PC-3 (cell line): ENCODE measurements at regions not wholly inside any gene's neighbourhood (a gene's known extent, or its start where the extent isn't known, plus 50 kb on each side); places are given as distances from the start of the nearest gene placed in this dataset.

Experiments
- ATAC-seq: fragments of 200-7000 bp; cut with Tn5 transposase; 2 replicates; pipeline ENCODE4 v1.9.1; 2020; ENCODE audit warnings: mild to moderate bottlenecking, moderate library complexity
- BruUV-seq: library from RNA; stranded (reverse); fragments of 400-500 nt; replicated peaks from 2 replicates; lab custom pipeline; 2021; lab: Mats Ljungman, UMichigan
- CTCF ChIA-PET: fragments of 300-600 bp; sonication (Branson Sonifier 250); formaldehyde crosslinking; loops from one replicate; lab custom pipeline; 2022; ENCODE audit warnings: antibody characterized with exemption; lab: Charles Lee
- POLR2A ChIA-PET: fragments of 300-600 bp; sonication (Branson Sonifier 250); formaldehyde crosslinking; loops from one replicate; lab custom pipeline; 2022; ENCODE audit warnings: antibody characterized with exemption; ENCODE audit not compliant: unreplicated experiment; lab: Charles Lee
- DNase-seq: peaks from one replicate; pipeline ENCODE4 v3.0.0-alpha.2; 2015
- H2AFZ ChIP-seq: fragments of 300-600 bp; sonication (generic); 2 replicates; pipeline ENCODE4 v1.6.0; 2016; ENCODE audit warnings: antibody characterized with exemption, low read length
- H3F3A ChIP-seq: fragments of 300-600 bp; sonication (generic); one replicate; pipeline ENCODE4 v1.6.0; 2017; ENCODE audit warnings: antibody characterized with exemption, low read length, control low read depth, mild to moderate bottlenecking; ENCODE audit not compliant: unreplicated experiment
- H3K27ac ChIP-seq: fragments of 300-600 bp; sonication (generic); 2 replicates; pipeline ENCODE4 v1.5.1; 2016; ENCODE audit warnings: mild to moderate bottlenecking, low read length
- H3K27me3 ChIP-seq: fragments of 300-600 bp; sonication (generic); 2 replicates; pipeline ENCODE4 v1.6.1; 2016; ENCODE audit warnings: low read length, mixed read lengths
- H3K36me3 ChIP-seq: fragments of 300-600 bp; sonication (generic); 2 replicates; pipeline ENCODE4 v1.6.1; 2016; ENCODE audit warnings: low read depth, mixed run types, low read length, mixed read lengths
- H3K4me1 ChIP-seq: fragments of 300-600 bp; sonication (generic); 2 replicates; pipeline ENCODE4 v1.5.1; 2016; ENCODE audit warnings: low read length; ENCODE audit not compliant: insufficient read depth
- H3K4me2 ChIP-seq: fragments of 300-600 bp; sonication (generic); 2 replicates; pipeline ENCODE4 v1.6.0; 2016; ENCODE audit warnings: low read length
- H3K4me3 ChIP-seq: fragments of 300-600 bp; sonication (generic); 2 replicates; pipeline ENCODE4 v1.5.1; 2016; ENCODE audit warnings: mild to moderate bottlenecking, low read length, mixed read lengths
- H3K79me2 ChIP-seq: fragments of 300-600 bp; sonication (generic); 2 replicates; pipeline ENCODE4 v1.6.1; 2017; ENCODE audit warnings: low read length, mixed read lengths
- H3K9ac ChIP-seq: fragments of 300-600 bp; sonication (generic); 2 replicates; pipeline ENCODE4 v1.6.0; 2016; ENCODE audit warnings: mild to moderate bottlenecking, low read length
- H3K9me2 ChIP-seq: fragments of 300-600 bp; sonication (generic); replicated peaks from 2 replicates; pipeline ENCODE4 v1.6.1; 2016; ENCODE audit warnings: mixed run types, low read length, mixed read lengths
- H3K9me3 ChIP-seq: fragments of 300-600 bp; sonication (generic); 2 replicates; pipeline ENCODE4 v1.6.1; 2016; ENCODE audit warnings: low read length, mixed read lengths
- H4K20me1 ChIP-seq: fragments of 300-600 bp; sonication (generic); 2 replicates; pipeline ENCODE4 v1.6.1; 2016; ENCODE audit warnings: low read length, mixed read lengths
- EZH2 ChIP-seq: fragments of 300-600 bp; sonication (generic); IDR thresholded peaks from one replicate; pipeline ENCODE4 v1.6.1; 2017; ENCODE audit warnings: antibody characterized with exemption, mild to moderate bottlenecking, low read length; ENCODE audit not compliant: unreplicated experiment
- EZH2phosphoT487 ChIP-seq: fragments of 300-600 bp; sonication (generic); IDR thresholded peaks from 2 replicates; pipeline ENCODE4 v1.6.1; 2018; ENCODE audit warnings: mild to moderate bottlenecking, antibody characterized with exemption, low read length, borderline replicate concordance
- intact Hi-C: fragments of 100-400 bp; cut with micrococcal nuclease; formaldehyde crosslinking; loops from 2 replicates; pipeline ENCODE4 v1.9.0; 2023
- TF ChIP-seq, protein P1 (sequence below): fragments of 300-600 bp; sonication (generic); conservative IDR thresholded peaks from 2 replicates; pipeline ENCODE4 v1.5.1; 2017; ENCODE audit warnings: antibody characterized with exemption, low read depth, mild to moderate bottlenecking, low read length

GRCh38 chr1:43056460-43056859 is 97.8 kb upstream of the SLC2A1 start:
- Histone ChIP-seq H3K27ac (no peak overlapping the region), H3K36me3 (no peaks in the 10 kb centered on the region), H2AFZ (no peak overlapping the region), H3K4me2 (no peak overlapping the region), H3K4me3 (no peak overlapping the region), H3K27me3 (no peaks in the 10 kb centered on the region), H3K4me1 (peaks cover 9% of the 10 kb centered on the region; the same call in 1 of the 2 replicates), H3K9me2 (no peaks in the 10 kb centered on the region), H3F3A (no peaks in the 10 kb centered on the region), H3K9me3 (no peaks in the 10 kb centered on the region), H3K9ac (no peak overlapping the region), H4K20me1 (no peaks in the 10 kb centered on the region), H3K79me2 (no peaks in the 10 kb centered on the region)
- no TSS peak for BruUV-seq
- CTCF ChIA-PET, result no interaction called here
- intact Hi-C loops, result no loop called here
- POLR2A ChIA-PET, result no interaction called here
- TF ChIP-seq EZH2, result no peak
- TF ChIP-seq, protein P1, sequence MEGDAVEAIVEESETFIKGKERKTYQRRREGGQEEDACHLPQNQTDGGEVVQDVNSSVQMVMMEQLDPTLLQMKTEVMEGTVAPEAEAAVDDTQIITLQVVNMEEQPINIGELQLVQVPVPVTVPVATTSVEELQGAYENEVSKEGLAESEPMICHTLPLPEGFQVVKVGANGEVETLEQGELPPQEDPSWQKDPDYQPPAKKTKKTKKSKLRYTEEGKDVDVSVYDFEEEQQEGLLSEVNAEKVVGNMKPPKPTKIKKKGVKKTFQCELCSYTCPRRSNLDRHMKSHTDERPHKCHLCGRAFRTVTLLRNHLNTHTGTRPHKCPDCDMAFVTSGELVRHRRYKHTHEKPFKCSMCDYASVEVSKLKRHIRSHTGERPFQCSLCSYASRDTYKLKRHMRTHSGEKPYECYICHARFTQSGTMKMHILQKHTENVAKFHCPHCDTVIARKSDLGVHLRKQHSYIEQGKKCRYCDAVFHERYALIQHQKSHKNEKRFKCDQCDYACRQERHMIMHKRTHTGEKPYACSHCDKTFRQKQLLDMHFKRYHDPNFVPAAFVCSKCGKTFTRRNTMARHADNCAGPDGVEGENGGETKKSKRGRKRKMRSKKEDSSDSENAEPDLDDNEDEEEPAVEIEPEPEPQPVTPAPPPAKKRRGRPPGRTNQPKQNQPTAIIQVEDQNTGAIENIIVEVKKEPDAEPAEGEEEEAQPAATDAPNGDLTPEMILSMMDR, result no peak
- TF ChIP-seq EZH2phosphoT487, result no peak
- no peak for DNase-seq
- no peak for ATAC-seq

- no TSS peak for BruUV-seq
- Histone ChIP-seq H3F3A (no peaks in the 10 kb centered on the region), H4K20me1 (no peaks in the 10 kb centered on the region), H3K9me3 (no peaks in the 10 kb centered on the region), H3K4me3 (no peak overlapping the region), H3K27me3 (no peaks in the 10 kb centered on the region), H3K9ac (no peak overlapping the region), H3K4me2 (no peak overlapping the region), H3K36me3 (no peaks in the 10 kb centered on the region), H3K4me1 (peaks cover 9% of the 10 kb centered on the region; the same call in 1 of the 2 replicates), H3K27ac (no peak overlapping the region), H3K79me2 (no peaks in the 10 kb centered on the region), H2AFZ (no peak overlapping the region), H3K9me2 (no peaks in the 10 kb centered on the region)
- no peak for DNase-seq
- ChIA-PET POLR2A (no interaction called here), CTCF (no interaction called here)
- intact Hi-C loops, result no loop called here
- ATAC-seq, result no peak
- no peak for TF ChIP-seq EZH2phosphoT487
- TF ChIP-seq, protein P1, result no peak
These were observed 96.3 kb upstream of the SLC2A1 start for GRCh38 chr1:43054961-43055360.

DNA sequence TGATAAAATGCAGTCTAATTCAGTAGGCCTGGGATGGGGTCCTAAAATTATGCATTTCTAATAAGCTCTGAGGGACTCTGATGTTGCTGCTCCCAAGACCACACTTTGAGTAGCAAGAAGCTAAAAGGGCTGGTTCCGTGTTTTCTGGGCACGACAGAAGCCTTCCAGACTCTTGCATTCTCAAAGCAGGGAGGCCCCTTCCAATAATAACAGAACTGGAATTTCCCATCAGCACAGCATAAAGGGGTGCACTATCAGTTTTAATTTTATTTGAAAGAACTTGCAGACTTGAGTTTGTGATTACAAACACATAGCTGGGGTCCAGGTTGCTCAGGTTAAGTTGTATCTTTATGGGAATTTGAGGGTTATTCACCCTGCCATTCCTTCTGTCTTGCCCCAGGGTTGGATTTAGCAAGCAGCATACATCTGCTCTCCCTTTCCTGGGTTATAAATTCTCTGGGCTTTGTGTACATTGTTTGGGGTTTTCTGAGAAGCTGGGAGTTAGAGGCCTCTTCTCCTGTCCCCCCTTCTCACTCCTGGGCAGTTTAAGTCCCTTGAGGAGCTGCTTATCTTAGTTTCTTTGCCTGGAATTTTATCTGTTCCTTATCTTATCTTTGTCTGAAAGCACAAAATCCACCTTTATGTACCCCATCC is 94.2 kb upstream of the SLC2A1 start:
- Histone ChIP-seq H3K4me3 (no peak overlapping the region), H3K9me3 (no peaks in the 10 kb centered on the region), H2AFZ (no peak overlapping the region), H3F3A (no peaks in the 10 kb centered on the region), H3K27ac (no peak overlapping the region), H3K4me2 (no peak overlapping the region), H3K27me3 (no peaks in the 10 kb centered on the region), H4K20me1 (no peaks in the 10 kb centered on the region), H3K4me1 (no peaks in the 10 kb centered on the region), H3K79me2 (no peaks in the 10 kb centered on the region), H3K9me2 (no peaks in the 10 kb centered on the region), H3K36me3 (no peaks in the 10 kb centered on the region), H3K9ac (no peak overlapping the region)
- ChIA-PET POLR2A (no interaction called here), CTCF (no interaction called here)
- intact Hi-C loops, result no loop called here
- DNase-seq, result no peak
- TF ChIP-seq, protein P1, result no peak
- no peak for TF ChIP-seq EZH2
- TF ChIP-seq EZH2phosphoT487, result no peak
- no TSS peak for BruUV-seq
- no peak for ATAC-seq
